DMS114 treated with DMSO at 0.1 percent for 48 hours (cell line): ENCODE measurements at regions not wholly inside any gene's neighbourhood (a gene's known extent, or its start where the extent isn't known, plus 50 kb on each side); places are given as distances from the start of the nearest gene placed in this dataset.

Source experiments
- DNase-seq: peaks from one replicate; lab custom pipeline; 2025; ENCODE audit not compliant: unreplicated experiment; lab: John Stamatoyannopoulos, UW

DNA sequence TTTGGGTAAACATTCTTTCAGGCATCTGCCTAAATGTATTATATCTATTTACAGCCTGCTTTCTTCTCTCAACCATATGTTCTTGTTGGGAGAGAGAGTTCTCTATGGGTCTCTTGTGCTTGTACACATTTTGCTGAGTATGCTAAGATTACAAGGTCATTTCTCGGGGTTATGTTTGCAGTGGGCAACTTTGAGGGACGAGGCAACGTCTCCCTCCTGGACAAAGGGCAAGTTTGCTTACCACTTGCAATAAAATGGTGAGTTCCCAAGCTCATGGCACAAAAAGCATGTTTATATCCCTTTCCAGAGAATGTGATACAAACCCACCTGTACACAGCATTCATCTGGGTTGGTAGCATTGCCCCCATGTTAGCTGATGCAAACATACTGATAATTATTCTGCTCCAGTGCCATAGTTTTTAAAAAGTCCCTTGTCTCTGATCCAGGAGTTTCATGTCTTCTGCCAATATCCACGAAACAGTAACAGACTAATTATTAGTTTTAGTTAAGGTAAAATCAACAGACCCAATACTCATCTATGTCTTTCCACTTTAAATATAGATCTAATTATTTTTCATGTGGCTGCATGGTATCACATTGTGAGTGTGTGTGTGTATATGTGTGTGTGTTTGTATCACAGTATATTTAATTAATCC lies 84.2 kb upstream of the MAPK4 start:
- no peak for DNase-seq

DNA sequence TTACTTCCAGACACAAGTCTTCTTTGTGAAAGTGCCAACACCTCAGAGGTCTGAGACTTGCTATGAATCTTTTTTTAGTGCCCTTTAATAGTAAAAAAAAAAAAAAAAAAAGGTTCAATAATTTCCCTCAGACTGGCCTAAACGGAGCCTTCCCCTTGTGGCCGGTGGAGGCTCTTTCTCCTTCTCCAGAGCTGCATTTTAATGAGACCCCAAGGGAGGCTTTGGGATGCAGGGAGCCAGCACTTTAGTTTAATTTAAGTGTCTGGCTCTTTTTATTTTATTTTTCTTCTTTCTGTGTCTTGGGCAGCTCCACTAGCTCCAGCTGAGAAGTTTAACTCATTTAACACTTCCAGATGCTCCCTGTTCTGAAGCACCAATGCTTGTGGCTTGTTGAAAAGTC lies 67.8 kb upstream of the MAPK4 start:
- no peak for DNase-seq

DNA sequence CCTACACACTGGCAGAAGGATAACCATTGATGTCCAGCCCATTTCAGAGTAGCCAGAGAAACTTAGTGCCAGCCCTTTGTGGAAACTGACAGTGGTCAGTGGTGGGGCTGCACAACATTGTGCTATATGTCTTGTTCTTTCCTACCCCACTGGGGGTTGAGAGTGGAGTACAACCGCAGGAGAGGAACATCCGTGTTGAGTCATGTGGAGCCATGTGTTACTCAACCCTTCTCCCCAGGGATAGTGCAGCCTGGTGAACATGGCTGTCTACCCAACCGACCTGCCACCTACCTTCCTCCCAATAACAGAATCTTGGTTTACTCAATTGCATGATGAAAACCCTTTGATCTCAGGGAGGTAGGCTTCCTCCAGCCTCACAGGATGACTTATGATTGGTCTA lies 65.3 kb upstream of the MAPK4 start:
- DNase-seq: no peak

DNA sequence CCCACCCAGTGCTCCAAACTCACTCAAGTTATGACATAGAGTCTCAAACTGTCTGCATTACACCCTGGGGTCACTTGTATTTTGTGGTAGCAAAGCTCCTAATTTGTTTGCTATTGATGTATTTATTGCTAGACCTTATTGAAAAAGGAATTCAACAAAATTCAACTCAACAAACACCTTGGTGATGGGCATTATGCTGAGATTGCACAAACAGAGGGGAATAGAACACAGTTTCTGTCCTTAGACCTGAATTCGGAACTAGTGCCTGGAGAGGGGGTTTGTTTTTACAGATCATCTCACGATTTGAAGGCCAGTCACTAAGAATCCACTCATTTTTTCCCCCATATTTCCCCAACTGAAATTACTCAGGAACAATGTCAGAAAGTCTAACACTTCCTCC lies 53.5 kb upstream of the MAPK4 start:
- DNase-seq: no peak

DNA sequence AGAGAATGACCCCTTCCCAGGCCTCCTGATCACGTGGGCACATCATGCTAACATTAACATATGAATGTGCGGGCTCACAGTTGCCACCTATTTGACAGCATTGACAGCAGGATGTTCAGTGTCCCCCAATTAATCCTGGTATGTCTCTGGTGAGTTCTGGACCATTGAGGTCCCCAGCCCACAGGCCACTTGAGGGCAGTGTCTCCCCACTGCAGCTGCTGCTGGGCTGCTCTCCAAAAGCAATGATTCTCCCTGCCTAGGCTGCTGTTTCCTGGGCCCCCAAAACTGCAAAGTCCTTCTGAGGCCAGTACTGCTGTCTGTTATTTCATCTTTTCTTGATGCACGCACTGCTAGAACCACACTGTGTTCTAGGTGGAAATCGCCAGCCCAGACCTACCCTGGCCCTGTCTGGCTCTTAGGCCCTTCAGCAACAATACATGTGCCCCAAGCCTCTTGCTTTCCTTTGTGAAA lies 52.7 kb upstream of the MAPK4 start:
- peak; percentile 2 for DNase-seq

DNA sequence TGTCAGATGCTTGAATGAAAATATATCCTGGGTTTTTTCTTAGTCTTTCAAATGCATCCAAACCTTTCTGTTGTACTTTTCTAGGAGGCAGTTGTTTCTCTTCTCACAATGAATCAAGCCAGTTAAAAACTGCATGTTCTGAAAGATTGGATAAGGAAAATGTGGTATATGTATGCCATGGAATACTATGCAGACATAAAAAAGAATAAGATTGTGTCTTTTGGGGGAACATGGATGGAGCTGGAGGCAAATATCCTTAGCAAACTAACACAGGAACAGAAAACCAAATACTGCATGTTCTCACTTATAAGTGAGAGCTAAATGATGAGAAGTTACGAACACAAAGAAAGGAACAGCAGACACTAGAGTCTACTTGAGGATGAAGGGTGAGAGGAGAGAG lies 51.7 kb upstream of the MAPK4 start:
- no peak for DNase-seq

DNA sequence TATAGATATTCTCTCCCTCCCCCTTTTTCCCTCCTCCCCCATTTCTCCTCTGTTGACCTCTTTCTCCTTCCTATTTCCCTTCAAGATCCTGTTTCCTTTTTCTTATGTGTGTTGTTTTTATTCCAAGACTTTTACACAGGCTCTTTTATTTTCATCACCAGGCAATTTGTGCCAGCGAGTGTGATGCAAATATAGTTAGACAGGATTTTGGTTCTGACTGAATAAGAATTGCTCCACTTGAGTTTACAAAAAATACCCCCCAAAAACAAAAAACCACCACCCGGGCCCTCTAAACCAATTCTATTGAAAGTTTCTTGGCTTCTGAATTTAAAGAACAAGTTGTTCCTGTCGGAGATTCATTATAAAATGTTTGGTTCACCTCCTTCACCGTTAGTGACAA lies 50.9 kb upstream of the MAPK4 start:
- no peak for DNase-seq
